DMS53 (cell line): ENCODE measurements at regions not wholly inside any gene's neighbourhood (a gene's known extent, or its start where the extent isn't known, plus 50 kb on each side); places are given as distances from the start of the nearest gene placed in this dataset.
"Not testable (repeated sequence)": the region's sequence is repeated elsewhere in the genome, so short reads cannot be mapped to it uniquely, and the experiment has no call there.

Experiments
- DNase-seq: peaks from one replicate; lab custom pipeline; 2025; lab: John Stamatoyannopoulos, UW

DNA sequence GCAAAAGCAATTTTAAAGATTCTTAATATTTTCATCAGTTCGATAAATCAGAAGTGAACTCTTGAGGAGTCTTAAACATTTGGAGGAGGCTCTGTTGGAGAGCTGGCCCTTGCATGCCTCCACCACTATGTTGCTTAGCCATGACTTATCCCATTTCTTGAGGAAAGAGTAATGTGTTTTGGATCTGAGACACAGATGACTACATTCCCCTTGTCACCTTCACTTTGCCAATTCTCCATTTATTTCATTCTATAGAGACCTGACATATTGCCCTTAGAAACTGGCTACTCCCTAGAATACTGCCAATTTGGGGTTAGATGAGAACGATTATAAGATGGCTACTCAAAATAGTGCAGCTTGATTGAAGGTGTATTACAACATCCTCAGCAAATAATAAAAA is 157.4 kb upstream of the TMEM260 start:
- no peak for DNase-seq

DNA sequence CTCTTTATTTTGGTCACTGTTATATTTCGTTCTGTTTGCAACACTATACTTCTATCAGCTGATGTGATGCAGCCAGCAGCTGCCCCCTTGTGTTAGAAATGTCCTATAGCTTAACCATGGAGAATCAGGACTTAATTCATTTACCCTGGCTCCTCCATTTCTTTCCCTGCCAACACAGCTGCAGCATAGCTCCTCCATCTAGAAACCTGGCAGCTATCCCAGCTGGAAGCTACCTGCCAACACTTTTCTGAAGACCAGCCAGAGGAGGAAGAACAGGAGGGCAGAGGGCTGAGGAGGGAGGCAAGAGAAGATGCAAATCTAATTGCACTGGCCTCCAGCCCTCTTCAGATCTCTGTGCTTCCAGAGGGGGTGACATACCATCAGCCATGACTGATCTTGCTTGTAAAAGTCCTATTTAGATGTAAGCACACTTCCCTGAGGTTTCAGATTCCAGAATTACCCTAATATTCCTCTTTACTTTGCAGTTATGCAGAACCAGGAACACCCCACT is 156.8 kb upstream of the TMEM260 start:
- DNase-seq, result peak; percentile 82

DNA sequence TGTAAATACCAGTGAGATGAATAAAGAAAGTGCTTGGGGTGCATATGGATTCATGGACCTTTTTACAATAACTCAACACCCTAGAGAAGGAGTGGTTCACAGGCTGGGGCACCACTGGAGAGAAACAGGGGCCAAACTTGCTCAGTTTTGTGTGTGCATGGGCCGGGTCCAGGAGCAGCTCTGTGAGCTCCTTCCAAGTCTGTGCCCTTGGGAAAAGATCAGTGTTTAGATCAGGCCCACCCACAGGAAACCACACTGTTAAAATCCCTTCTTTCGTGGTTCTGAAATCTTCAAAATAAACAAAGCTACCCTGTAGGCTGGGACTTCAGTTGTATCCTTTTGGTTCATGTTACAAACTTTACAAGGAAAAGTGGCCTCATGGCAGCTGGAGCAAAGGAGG is 156.1 kb upstream of the TMEM260 start:
- DNase-seq, result no peak

DNA sequence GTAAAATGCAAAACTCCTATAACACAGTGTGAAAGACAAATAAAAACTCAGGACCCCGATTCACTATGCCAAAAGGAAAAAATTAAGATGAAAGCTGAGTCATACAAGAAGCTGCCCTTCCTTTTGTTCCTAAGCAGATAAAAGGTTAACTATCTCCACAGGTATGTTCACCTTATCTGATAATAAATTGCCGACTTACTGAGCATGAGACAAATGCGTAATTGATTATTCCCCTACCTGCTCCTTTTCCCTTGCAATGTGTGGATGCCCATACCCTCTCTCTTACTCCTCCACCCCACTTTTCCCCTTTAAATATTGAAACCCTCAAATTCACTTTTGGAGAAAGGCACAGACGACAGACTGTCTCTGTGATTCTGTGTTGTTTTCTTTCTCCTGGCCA is 148.6 kb upstream of the TMEM260 start:
- DNase-seq, result no peak

DNA sequence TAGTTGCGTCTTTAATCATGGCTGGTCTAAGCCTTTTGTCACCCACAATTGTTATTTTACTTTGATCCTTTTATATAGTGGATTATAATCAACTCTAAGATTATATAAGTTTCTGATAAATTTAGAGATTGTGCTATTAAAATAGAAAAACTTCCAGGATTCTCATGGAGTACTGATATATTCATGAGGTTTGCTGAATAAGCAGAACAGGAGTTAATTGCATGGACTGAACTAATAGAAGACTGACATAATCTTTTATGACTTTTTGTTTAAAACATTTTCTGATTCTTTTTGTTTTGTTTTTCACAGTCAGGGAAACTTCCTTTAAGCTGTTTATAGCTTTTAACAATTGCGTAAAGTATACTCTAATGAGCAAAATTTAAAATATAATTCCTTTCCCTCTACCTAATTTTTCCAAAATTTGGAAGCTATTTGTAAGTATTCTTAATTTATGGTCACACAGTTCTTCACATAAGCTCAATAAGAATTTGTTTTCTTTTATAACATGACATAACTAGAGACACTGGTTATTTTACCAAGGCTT is 129.9 kb upstream of the TMEM260 start:
- no peak for DNase-seq

DNA sequence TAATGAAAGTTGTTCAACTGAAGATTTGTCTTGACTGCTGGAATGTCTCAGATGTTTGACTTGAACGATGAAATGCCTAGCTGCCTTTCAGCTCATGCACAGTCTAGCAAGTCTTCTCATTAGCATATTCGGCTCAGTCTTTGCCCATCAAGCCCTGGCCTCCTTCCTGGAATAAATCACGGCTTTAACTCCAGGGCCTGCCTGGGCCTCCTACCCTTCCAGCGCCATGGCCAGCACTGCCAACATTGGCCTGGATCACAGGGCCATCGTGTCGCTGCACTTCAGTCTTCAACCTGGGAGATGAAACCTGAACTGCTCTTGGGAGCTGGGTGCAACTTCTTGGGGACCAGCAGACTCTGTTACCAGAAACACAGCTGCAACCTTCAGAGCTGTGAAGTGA is 126.7 kb upstream of the TMEM260 start:
- DNase-seq, result no peak

DNA sequence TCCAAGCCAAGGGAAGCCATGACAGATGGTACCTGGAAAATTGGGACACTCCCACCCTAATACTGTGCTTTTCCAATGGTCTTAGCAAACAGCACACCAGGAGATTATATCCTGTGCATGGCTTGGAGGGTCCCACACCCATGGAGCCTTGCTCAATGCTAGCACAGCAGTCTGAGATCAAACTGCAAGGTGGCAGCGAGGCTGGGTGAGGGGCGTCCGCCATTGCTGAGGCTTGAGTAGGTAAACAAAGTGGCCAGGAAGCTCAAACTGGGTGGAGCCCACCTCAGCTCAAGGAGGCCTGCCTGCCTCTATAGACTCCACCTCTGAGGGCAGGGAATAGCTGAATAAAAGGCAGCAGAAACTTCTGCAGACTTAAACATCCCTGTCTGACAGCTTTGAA is 124.9 kb upstream of the TMEM260 start:
- not testable (repeated sequence) for DNase-seq

DNA sequence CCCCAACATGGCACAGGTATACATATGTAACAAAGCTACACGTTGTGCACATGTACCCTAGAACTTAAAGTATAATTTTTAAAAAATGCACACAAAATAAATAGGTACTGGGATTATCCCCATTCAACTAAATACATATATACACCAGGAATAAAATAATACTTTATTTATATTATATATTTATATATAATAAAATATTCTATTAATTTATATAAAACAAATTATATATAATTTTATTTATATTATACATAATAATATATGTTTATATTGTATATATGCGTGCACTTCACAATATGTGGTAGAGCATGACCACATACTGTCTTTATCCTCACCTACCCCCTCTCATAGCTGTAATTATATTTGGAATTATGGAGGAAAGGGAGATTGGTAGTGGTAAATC is 119.1 kb upstream of the TMEM260 start:
- no peak for DNase-seq

DNA sequence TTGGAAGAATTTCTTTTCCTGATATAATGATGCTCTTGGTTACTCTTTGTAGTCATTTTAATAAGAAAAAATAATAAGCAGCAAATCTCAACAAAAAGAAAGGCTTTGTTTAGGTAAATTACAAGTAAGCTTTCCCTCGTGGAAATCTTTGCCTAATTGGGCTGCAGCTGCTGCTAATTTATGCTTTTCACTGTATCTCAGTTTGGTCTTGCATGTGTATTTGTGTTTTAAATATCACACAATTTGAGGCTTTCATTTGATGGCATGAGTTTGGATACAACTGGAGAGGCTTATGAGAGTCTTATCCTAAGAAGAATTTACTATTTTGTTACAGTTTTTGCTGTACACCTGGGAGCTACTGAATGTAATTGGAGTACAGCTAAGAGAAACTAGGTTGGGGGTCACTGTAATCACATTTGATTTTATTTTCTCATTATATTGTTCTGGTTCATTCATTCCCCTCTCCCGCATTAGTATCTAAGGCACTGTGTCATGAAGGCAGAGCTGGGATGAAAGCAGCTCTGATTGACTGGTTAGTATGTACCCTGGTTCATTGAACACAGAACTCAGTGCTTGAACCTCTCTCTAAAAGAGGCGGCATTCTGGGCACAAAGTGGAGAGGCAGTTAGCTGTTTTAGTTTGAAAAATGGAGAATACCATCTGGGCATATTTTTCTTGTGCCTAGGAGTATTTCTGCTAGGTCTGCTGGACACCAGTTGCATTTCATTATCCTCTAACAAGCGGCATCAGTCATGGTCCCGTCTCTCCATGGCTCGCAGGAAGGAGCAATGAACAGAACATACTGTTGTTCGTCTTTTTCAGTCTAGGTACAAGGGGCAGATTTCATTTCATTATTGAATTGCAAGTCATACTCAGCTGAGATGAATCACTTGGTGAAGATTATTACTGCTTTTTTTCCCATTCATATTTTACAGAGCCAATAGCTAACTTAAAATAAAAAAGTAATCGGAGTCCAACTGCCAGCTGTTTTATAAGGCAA is 118.0 kb upstream of the TMEM260 start:
- no peak for DNase-seq

DNA sequence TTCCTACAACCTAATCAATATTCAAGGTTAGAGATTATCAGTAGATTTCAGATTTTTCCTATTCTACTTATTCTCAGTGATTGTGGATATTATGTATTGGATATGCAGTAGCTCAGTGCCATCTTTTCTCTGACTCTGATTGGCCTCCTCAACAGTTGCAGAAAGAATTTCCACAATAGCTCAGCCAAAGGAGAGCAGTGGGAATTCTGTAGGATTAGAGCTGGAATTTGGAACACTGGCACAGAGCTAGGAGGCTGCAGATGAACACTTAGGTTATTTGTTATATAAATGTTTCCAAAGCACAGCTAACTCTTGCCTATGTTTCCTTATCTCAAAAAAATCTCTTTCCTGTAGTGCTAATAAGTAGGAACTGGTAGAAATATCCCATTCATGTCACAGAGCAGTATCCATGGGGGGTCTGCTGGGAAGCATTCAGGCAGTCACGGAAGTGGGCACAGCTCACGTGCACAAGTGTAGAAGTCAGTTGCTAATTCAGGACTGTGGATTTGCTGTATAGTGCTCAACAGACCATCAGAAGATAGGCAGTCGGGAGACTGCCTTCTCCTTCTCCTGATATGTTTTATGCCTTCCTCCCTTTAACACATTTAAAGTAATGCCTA is 116.2 kb upstream of the TMEM260 start:
- DNase-seq, result no peak

DNA sequence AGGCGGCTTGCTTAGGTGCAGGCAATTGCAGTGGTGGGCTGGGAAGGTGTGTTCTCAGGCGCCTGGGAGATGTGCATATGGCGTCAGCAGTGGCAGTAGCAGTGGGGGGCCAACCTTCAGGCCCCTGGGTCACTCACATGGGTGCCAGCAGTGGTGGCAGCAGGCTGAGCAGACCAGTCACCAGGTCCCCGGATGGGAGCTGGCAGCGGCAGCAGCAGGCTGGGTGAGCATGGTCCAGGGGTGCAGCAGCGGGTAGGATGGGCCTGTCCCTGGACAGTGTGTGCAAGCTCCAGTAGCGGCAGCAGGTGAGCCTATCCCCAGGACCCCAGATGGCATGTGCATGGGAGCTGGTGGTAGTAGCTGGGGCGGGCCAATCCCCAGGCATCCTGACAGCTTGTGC is 108.5 kb upstream of the TMEM260 start:
- no peak for DNase-seq

DNA sequence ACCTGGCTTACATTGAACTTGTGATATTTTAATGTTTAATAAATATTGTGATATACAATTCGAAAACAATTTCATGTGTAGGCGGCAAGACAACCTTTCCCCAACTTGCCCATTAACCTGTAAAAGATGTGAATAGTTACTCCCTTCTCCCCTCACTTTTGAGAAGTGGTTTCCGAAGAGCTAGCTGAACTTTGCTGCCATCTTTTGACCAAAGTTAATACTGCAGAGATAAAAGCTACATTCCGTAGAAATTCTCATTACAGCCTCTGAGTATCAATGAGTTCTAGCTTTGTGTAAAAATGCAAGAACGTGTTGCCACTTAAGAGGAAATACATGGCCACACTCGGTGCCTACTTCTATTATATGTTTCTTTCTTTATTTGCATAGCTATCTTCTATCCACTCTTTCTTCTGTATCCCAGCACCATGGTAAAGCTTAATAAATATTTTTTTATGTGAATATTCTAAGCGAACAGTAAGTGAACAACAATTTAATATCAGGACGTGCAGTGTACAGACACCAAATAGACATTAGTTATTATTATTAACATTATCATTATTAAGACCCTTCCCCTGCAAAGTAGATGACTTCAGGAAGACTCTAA is 105.1 kb upstream of the TMEM260 start:
- DNase-seq, result peak; percentile 71

DNA sequence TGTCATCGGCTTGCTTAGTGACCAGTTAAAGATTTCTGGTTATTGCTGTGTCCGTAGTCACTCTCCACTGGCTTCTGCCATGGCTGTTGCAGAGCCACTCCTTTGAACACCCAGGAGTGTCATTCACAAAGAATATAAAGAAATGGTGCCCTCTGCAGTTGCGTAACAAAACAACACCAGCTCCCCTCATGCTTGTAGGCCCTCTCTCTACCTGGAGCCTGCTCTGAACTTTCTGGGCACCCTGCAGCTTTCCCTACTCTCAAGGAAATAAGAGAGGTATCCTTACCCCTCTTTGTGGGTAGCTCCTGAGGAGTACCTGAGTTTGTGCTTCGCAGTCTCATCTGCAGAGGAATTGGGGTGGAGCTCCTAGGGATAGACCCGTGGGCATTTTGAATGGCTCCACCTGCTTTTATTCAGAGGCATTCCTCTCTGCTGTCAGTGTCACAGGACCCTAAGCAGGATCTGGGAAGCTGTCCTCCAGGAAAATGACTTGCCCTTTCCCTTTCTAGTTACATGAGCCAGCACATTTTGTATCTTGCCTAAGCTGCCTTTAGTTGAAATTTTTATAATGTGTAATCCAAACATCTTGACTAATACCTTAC is 97.2 kb upstream of the TMEM260 start:
- peak; percentile 65 for DNase-seq

DNA sequence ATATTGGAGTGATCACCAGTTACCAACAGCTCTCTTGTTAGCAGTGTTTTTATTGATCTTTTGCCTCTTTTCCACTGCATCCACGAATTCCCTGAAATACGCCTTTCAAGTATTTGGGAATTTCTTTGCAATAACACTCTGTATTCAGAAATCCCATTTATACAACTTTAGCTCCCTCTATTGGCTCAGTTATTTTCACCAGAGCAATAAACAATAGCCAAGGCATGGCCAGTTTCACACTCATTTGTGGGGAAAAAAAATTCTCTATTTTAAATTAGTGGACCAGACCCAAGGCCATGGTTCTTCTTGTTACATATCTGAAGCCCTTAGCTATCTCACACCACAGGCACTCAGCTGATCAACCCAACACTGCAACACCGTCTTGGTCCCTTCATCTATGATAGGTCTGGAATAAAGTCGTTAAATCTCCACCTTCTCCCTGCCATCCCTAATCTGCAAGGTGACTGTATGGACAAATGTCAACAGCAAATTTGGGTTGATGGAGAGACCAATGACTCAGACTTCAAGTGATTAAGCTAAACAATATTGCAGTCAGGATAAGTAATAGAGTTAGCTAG is 92.4 kb upstream of the TMEM260 start:
- peak; percentile 60 for DNase-seq

DNA sequence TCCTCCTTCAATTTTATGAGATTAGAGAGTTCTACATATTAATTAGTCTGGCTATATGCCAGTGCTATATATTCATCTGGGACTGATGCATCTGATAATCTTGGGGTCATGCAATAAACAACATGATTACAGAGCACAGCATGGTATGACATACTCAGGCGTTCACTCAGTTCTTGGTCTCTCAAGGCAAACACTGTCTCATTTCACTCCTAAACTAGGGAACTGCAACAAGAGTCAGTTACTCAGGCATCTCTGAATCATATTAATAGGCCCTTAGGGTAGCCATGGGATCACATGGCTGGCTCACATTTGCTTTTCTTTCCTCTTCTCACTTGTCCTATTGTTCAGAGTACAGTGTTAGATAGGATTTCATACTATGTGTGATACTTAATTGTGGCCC is 91.8 kb upstream of the TMEM260 start:
- DNase-seq, result no peak

DNA sequence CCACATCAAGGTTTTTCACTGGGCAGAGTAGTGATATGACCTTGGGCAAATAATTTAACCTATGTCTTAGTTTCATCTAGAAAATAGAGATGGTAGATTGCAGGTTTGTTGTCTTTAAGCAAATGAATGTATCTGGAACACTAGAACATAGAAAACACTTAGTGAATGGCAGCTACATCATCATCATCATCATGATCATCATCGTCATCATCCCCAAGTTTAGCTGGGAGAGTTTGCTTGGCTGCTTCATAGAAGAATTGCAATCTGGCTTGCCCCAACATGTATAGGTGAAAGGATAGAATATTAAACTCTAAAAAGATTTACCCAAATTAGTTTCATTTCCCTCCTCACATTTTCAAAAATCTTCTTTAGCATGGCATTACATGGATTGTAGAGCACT is 91.3 kb upstream of the TMEM260 start:
- DNase-seq, result no peak

DNA sequence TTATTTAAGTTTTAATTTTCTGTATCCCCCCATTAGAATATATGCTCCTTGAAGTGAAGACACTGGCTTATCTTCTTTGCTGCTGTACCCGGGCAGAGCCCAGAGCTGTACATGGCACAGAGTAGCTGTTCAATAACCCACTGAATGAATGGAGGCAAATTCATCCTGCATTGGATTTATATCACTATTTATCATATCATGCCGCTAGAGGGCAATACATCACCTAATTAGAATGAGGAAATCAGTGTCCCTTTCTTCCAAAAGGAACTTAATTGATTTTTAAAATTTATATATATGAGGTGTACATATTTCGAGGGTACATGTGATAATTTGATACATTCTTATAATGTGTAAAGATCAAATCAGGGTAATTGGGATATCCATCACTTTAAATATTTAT is 89.2 kb upstream of the TMEM260 start:
- peak; percentile 81 for DNase-seq

DNA sequence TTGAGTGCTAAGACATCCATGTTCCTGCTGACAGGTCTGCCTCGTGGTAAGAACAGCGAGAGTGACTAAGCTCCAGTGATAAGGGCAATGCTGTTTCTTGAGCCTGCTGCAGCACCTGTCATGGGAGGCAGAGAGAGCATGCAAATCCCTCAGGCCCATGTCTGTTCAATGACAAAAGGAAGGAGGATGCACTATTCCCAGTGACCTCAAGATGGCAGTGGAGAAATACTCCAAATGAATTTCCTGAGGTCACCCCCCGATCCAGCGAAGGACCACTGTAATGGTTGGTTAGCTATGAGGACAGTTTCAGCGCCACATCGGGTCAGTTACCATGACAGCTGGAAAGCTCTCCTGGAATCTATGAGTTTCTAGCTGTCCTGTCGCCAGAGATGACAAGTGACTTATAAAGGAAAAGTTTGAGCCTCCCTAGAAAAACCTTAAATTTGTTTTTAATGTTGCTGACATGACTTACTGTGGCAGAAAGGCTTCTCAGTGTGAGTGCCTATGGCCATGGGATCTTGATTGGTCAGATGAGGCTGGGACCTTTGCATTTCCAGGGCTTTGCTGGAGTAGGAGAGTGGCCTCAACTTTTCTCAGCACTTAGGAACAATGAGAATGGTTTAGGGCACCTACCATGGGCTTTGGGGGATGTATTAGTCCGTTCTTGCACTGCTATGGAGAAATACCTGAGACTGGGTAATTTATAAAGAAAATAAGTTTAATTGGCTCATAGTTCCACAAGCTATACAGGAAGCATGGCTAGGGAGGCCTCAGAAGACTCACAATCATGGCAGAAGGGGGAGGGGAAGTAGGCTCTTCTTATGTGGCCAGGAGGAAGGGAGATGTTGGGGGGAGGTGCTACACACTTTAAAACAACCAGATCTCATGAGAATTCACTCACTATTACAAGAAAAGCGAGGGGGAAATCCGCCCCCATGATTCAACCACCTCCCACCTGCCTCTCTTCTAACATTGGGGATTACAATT is 88.0 kb upstream of the TMEM260 start:
- peak; percentile 94 for DNase-seq

DNA sequence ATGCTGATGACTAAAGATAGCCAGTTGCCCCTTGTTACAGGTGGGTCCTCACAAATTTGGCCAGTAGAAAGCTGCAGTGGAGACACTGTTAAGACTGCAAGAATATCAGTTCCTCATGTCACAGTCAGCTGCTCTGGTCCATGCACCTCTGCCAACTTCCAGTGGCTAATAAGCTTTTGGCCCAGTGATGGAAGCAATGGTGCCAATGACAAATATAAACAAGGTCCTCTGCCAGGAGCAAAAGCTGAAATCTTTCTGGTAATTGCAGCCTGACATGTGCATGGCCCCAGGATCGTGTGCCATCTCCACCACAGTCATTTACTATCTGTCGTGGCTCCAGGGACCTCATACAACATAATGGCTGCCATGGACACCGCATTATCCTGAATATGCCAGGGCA is 85.4 kb upstream of the TMEM260 start:
- DNase-seq, result no peak

DNA sequence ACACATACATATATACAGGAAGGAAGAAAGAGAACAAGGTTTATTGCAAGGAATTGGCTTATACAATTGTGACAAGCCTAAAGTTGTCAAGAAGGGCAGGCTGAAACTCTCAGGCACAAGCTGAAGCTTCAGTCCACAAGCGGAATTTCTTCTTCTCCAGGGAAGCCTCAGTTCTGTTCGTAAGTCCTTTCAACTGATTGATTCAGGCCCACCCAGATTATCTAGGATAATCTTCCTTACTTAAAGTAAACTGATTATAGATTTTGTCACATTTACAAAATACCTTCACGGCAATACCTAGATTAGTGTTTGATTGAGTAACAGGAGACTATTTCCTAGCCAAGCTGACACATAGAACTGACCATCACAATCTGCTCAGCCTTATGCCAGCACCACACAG is 81.5 kb upstream of the TMEM260 start:
- no peak for DNase-seq
